NCI-H510A treated with DMSO at 0.1 percent for 48 hours (cell line): ENCODE measurements at regions not wholly inside any gene's neighbourhood (a gene's known extent, or its start where the extent isn't known, plus 50 kb on each side); places are given as distances from the start of the nearest gene placed in this dataset.

Experiments used
- DNase-seq: peaks from one replicate; lab custom pipeline; 2025; lab: John Stamatoyannopoulos, UW

- no peak for DNase-seq
Observed at GRCh38 chr1:222996310-222996975, 146.6 kb downstream of the TLR5 start.

- no peak for DNase-seq
Observed at GRCh38 chr1:223000632-223001031, 142.4 kb downstream of the TLR5 start.

GRCh38 chr1:223001653-223002634 is 141.1 kb downstream of the TLR5 start:
- peak; percentile 72 for DNase-seq

GRCh38 chr1:223003549-223003948 is 139.5 kb downstream of the TLR5 start:
- no peak for DNase-seq

- DNase-seq: no peak
Observed at GRCh38 chr1:223006371-223006770, 136.7 kb downstream of the TLR5 start.

GRCh38 chr1:223006917-223007648 is 136.0 kb downstream of the TLR5 start:
- peak; percentile 38 for DNase-seq

- no peak for DNase-seq
Observed at GRCh38 chr1:223007935-223008334, 135.1 kb downstream of the TLR5 start.

GRCh38 chr1:223008808-223009207 is 134.2 kb downstream of the TLR5 start:
- no peak for DNase-seq

- DNase-seq: no peak
Observed at GRCh38 chr1:223009406-223009805, 133.6 kb downstream of the TLR5 start.

GRCh38 chr1:223010582-223011504 is 132.2 kb downstream of the TLR5 start:
- no peak for DNase-seq

- no peak for DNase-seq
Observed at GRCh38 chr1:223011505-223011856, 131.6 kb downstream of the TLR5 start.

GRCh38 chr1:223012176-223012788 is 130.8 kb downstream of the TLR5 start:
- no peak for DNase-seq

GRCh38 chr1:223012938-223013337 is 130.1 kb downstream of the TLR5 start:
- DNase-seq: no peak

- no peak for DNase-seq
Observed at GRCh38 chr1:223014142-223014873, 128.7 kb downstream of the TLR5 start.

- DNase-seq: no peak
Observed at GRCh38 chr1:223016381-223016780, 126.7 kb downstream of the TLR5 start.

GRCh38 chr1:223016890-223017289 is 126.2 kb downstream of the TLR5 start:
- no peak for DNase-seq

- no peak for DNase-seq
Observed at GRCh38 chr1:223017291-223017690, 125.8 kb downstream of the TLR5 start.

GRCh38 chr1:223018534-223018933 is 124.5 kb downstream of the TLR5 start:
- DNase-seq: no peak

GRCh38 chr1:223019256-223019655 is 123.8 kb downstream of the TLR5 start:
- DNase-seq: no peak

GRCh38 chr1:223020770-223021169 is 122.3 kb downstream of the TLR5 start:
- no peak for DNase-seq
